HepG2 (cell line): ENCODE measurements at regions not wholly inside any gene's neighbourhood (a gene's known extent, or its start where the extent isn't known, plus 50 kb on each side); places are given as distances from the start of the nearest gene placed in this dataset.

ENCODE experiments used
- ATF3 ChIP-seq: sonication (generic); formaldehyde crosslinking; IDR thresholded peaks from 2 replicates; pipeline ENCODE4 v1.4.0; 2020; ENCODE audit warnings: missing genetic modification reagents
- CTCF ChIP-seq: sonication (generic); formaldehyde crosslinking; IDR thresholded peaks from 2 replicates; pipeline ENCODE4 v1.5.0; 2020; ENCODE audit warnings: mild to moderate bottlenecking, missing genetic modification reagents, moderate library complexity
- EZH2 ChIP-seq: conservative IDR thresholded peaks from 2 replicates; pipeline ENCODE4 v1.6.1; 2012; ENCODE audit warnings: mild to moderate bottlenecking, low read depth, low read length, moderate library complexity
- HNRNPK ChIP-seq: fragments of 200-400 bp; formaldehyde crosslinking; IDR thresholded peaks from 2 replicates; pipeline ENCODE4 v1.6.1; 2018; ENCODE audit warnings: low read length, low read depth, moderate library complexity, mild to moderate bottlenecking; ENCODE audit not compliant: poor library complexity, severe bottlenecking
- NR2C2 ChIP-seq: sonication (generic); formaldehyde crosslinking; IDR thresholded peaks from 2 replicates; pipeline ENCODE4 v1.4.0; 2020; ENCODE audit warnings: missing genetic modification reagents, mild to moderate bottlenecking, moderate library complexity, borderline replicate concordance
- PRDM4 ChIP-seq: sonication (generic); formaldehyde crosslinking; IDR thresholded peaks from 2 replicates; pipeline ENCODE4 v1.9.0; 2021; ENCODE audit warnings: missing genetic modification reagents, borderline replicate concordance
- REL ChIP-seq: sonication (generic); formaldehyde crosslinking; conservative IDR thresholded peaks from 2 replicates; pipeline ENCODE4 v1.8.0; 2022; ENCODE audit warnings: mild to moderate bottlenecking, missing genetic modification reagents, moderate library complexity
- RFX1 ChIP-seq: fragments of 450-650 bp; IDR thresholded peaks from 2 replicates; pipeline ENCODE4 v1.6.1; 2017
- SOX5 ChIP-seq: IDR thresholded peaks from 2 replicates; pipeline ENCODE4 v1.6.1; 2016; ENCODE audit warnings: borderline replicate concordance
- USF2 ChIP-seq, 2 experiments: sonication (generic) in 1 of 2; formaldehyde crosslinking in 1 of 2; IDR thresholded peaks; 2 replicates each; pipeline versions ENCODE4 v1.5.1 to v1.6.1; 2011 to 2020; ENCODE audit warnings: borderline replicate concordance in 1 of 2, low read depth in 1 of 2, low read length in 1 of 2, mild to moderate bottlenecking in 1 of 2, missing genetic modification reagents in 1 of 2, moderate library complexity in 1 of 2
- ZSCAN29 ChIP-seq: sonication (generic); formaldehyde crosslinking; conservative IDR thresholded peaks from 2 replicates; pipeline ENCODE4 v1.4.0; 2020; ENCODE audit warnings: mild to moderate bottlenecking, missing genetic modification reagents

GRCh38 chr6:20302168-20302567 lies 89.9 kb upstream of the MBOAT1 start:
- TF ChIP-seq ZSCAN29 (CRISPR knock-in tag) (no peak), NR2C2 (CRISPR knock-in tag) (no peak), CTCF (CRISPR knock-in tag) (no peak), REL (CRISPR knock-in tag) (no peak), PRDM4 (CRISPR knock-in tag) (no peak), ATF3 (CRISPR knock-in tag) (no peak), USF2 (IDR thresholded peaks at IDR 0.05; ENCODE audit: low read depth, low read length) (no peak), USF2 (CRISPR knock-in tag; IDR thresholded peaks at IDR 0.05; ENCODE audit: borderline replicate concordance) (no peak), EZH2 (no peak), HNRNPK (no peak), RFX1 (no peak), SOX5 (CRISPR knock-in tag) (no peak)
